T-helper 17 cell (primary cell): ENCODE measurements at regions not wholly inside any gene's neighbourhood (a gene's known extent, or its start where the extent isn't known, plus 50 kb on each side); places are given as distances from the start of the nearest gene placed in this dataset.

Experiments
- ATAC-seq: fragments of 150-1000 bp; cut with Tn5 transposase; 2 replicates; pipeline ENCODE4 v1.10.0; 2021; ENCODE audit warnings: mild to moderate bottlenecking, moderate library complexity
- DNase-seq, 3 donors: peaks; one replicate each; pipeline versions ENCODE4 v3.0.0 to v3.0.0-alpha.2; 2020 to 2021
- H3K9me3 ChIP-seq: one replicate; pipeline ENCODE4 v1.7.0; 2013; ENCODE audit warnings: low read length, mild to moderate bottlenecking; ENCODE audit not compliant: control insufficient read depth, poor library complexity, severe bottlenecking
- H3K27ac Mint-ChIP-seq: one replicate; pipeline ENCODE4 v1.8.0; 2022; ENCODE audit warnings: mild to moderate bottlenecking, moderate library complexity, mixed read lengths
- H3K27me3 Mint-ChIP-seq: one replicate; pipeline ENCODE4 v1.8.0; 2022; ENCODE audit warnings: mixed read lengths
- H3K36me3 Mint-ChIP-seq: one replicate; pipeline ENCODE4 v1.8.0; 2022; ENCODE audit warnings: low read depth, mixed read lengths
- H3K4me1 Mint-ChIP-seq: one replicate; pipeline ENCODE4 v1.8.0; 2022; ENCODE audit warnings: mild to moderate bottlenecking, mixed read lengths
- H3K4me3 Mint-ChIP-seq: one replicate; pipeline ENCODE4 v1.8.0; 2022; ENCODE audit warnings: mild to moderate bottlenecking, moderate library complexity, mixed read lengths

- Mint-ChIP-seq H3K36me3 (peaks cover 2% of the 10 kb centered on the region), H3K4me3 (no peak overlapping the region), H3K4me1 (no peaks in the 10 kb centered on the region), H3K27me3 (peaks cover 42% of the 10 kb centered on the region), H3K27ac (no peak overlapping the region)
- DNase-seq (no peak), ATAC-seq (no peak)
- H3K9me3 ChIP-seq, result no peaks in the 10 kb centered on the region
Observed at GRCh38 chr9:36770025-36770424, 197.3 kb downstream of the MELK start.

DNA sequence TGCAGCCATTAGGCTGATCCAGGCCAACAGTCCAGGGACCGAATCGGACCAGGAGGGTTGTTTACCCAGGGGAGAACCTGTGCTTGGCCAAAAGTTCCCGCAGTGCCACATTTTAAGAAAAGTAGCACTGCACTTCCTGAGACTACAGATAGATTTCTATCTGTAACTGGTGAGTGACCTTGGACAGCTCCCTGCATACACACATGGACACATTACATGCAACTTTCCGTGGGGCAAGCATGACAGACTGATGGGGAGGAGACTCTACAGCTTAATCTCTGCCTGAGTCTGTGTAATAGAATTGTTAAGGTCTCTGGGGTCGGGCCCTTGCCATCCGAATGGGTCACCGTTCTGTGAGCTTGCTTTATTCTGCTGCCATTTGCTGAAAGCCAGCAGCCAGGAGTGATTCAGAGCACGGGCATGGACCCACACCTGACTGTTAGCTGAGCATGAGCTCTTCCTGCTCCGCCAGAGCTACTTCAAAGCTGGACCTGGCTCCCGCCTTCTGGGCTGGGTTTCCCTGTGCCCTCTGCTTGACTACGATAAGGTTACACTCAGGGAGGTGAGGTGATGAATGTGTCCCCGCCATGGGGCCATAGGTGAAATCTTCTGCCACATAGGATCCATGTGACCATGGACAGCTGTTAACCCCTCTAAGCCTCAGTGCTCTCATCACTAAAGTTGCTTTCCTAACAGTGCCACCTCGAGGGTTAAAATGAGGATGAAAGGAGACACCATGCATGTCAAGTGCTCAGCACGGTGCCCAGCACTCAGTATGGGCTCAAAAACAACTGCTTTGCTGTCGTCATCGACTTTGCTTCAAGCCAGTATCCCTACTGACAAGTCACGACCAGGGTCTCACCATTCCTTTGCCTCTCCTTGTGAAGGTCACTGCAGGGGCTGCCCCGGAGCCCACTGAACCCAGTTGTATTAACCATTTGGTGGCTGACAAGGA is 200.0 kb downstream of the MELK start:
- Mint-ChIP-seq H3K27me3 (peaks cover 63% of the 10 kb centered on the region), H3K27ac (no peak overlapping the region), H3K4me1 (no peaks in the 10 kb centered on the region), H3K4me3 (no peak overlapping the region), H3K36me3 (peaks cover 2% of the 10 kb centered on the region)
- H3K9me3 ChIP-seq, result no peaks in the 10 kb centered on the region
- DNase-seq (no peak), ATAC-seq (no peak)

DNA sequence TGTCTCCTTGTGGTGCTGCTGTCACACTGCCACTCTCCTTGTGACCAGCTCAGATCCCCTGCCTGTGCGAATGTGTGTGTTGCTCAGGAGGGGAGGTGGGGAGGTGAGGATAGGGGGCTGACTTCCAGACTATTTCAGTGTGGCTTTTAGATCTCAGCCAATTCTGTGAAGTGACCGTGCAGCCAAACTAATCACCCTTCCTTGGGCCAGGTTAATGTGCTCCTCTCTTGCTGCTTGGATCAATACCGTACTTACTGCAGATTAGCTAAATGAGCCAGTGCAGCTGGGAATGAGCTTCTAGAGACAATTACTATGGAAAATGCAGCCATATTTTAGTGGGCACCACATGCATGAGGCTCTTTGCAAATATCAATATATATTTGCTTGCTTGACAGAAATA is 206.0 kb downstream of the MELK start:
- Mint-ChIP-seq H3K27ac (no peak overlapping the region), H3K4me1 (peaks cover 7% of the 10 kb centered on the region), H3K27me3 (peaks cover 82% of the 10 kb centered on the region), H3K36me3 (peaks cover 8% of the 10 kb centered on the region), H3K4me3 (no peak overlapping the region)
- DNase-seq (no peak), ATAC-seq (no peak)
- H3K9me3 ChIP-seq, result no peaks in the 10 kb centered on the region

DNA sequence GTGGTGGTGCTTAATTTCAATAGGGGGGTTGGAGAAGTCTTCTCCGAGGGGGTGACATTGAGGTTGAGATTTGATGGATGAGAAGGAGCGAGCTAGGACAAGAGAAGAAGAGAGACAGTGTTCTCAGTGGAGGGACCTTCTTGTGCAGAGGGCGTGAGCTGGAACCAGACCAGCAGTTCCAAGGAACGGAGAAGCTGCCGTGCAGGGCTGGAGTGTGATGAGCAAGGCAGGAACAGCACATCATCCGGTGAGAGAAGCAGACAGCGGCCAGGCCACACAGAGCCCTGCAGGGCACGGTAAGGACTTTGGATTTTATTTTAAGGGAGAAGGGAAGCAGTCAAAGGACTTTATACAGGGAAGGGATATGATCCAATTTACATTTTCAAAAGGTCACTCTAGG is 206.9 kb downstream of the MELK start:
- peaks cover 7% of the 10 kb centered on the region for H3K4me1 Mint-ChIP-seq
- DNase-seq (no peak), ATAC-seq (no peak)
- H3K27me3 Mint-ChIP-seq, result peaks cover 87% of the 10 kb centered on the region
- H3K4me3 Mint-ChIP-seq, result no peak overlapping the region
- H3K36me3 Mint-ChIP-seq, result peaks cover 8% of the 10 kb centered on the region
- H3K27ac Mint-ChIP-seq, result no peak overlapping the region
- H3K9me3 ChIP-seq, result no peaks in the 10 kb centered on the region

GRCh38 chr9:36780186-36780585 is 207.5 kb downstream of the MELK start:
- H3K36me3 Mint-ChIP-seq, result peaks cover 8% of the 10 kb centered on the region
- H3K4me3 Mint-ChIP-seq, result no peak overlapping the region
- DNase-seq (no peak), ATAC-seq (no peak)
- H3K27me3 Mint-ChIP-seq, result peaks cover 87% of the 10 kb centered on the region
- H3K27ac Mint-ChIP-seq, result no peak overlapping the region
- no peaks in the 10 kb centered on the region for H3K9me3 ChIP-seq
- H3K4me1 Mint-ChIP-seq, result peaks cover 7% of the 10 kb centered on the region

DNA sequence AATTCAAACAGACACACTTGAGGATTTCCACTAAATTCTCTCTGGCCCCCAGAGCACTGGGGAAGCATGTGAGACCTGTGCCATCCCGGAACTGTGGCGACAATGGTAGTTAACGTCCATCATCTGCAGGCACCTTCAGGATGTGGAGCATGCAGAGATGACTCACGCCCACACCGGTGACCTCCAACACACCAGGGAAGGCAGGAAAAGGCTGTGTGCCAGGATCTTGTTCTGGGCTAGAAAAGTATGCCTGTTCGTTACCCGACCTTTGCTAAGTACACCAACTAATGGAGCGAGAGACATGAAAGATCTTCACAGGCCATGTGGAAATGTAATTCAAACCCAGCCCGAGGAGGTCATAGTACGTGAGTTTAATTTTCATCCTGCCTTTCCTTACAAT is 208.8 kb downstream of the MELK start:
- Mint-ChIP-seq H3K27ac (no peak overlapping the region), H3K4me3 (no peak overlapping the region), H3K36me3 (peaks cover 8% of the 10 kb centered on the region), H3K4me1 (peaks cover 7% of the 10 kb centered on the region), H3K27me3 (peaks cover 78% of the 10 kb centered on the region)
- no peak for DNase-seq
- no peak for ATAC-seq
- H3K9me3 ChIP-seq, result no peaks in the 10 kb centered on the region
